ENCODE measurements at regions not wholly inside any gene's neighbourhood (a gene's known extent, or its start where the extent isn't known, plus 50 kb on each side); places are given as distances from the start of the nearest gene placed in this dataset.

- TF ChIP-seq CTCF (IDR thresholded peaks at IDR 0.05) (no peak), POLR2A (IDR thresholded peaks at IDR 0.05) (no peak)
- no peak overlapping the region for H3K27ac ChIP-seq
- H3K9me3 ChIP-seq: no peaks in the 10 kb centered on the region
- H3K27me3 ChIP-seq: no peaks in the 10 kb centered on the region
- no peak for DNase-seq
- no peaks in the 10 kb centered on the region for H3K36me3 ChIP-seq
- H3K4me1 ChIP-seq: peaks cover 4 to 44% (median 26%) of the 10 kb centered on the region in 3 donors
- intact Hi-C loops (cut with DNase I): no loop called here
- WGBS, 2 donors: 65 to 72% methylated on average over 5 of the region's 5 CpGs
- no peak overlapping the region for H3K4me3 ChIP-seq
Measured at GRCh38 chr11:122178795-122179194, 62.8 kb upstream of the BLID start.

GRCh38 chr11:122177238-122177637 lies 61.2 kb upstream of the BLID start:
- Histone ChIP-seq H3K9me3 (no peaks in the 10 kb centered on the region), H3K36me3 (no peaks in the 10 kb centered on the region), H3K27ac (no peak overlapping the region), H3K27me3 (no peaks in the 10 kb centered on the region), H3K4me3 (no peak overlapping the region), H3K4me1 (peaks cover 4 to 44% (median 26%) of the 10 kb centered on the region in 3 donors)
- whole genome bisulfite sequencing, 2 donors: 67 to 88% methylated on average over 1 of the region's 1 CpG
- DNase-seq: no peak
- intact Hi-C loops (cut with DNase I): no loop called here
- TF ChIP-seq POLR2A (IDR thresholded peaks at IDR 0.05) (no peak), CTCF (IDR thresholded peaks at IDR 0.05) (no peak)

- Histone ChIP-seq H3K27ac (no peak overlapping the region), H3K4me1 (peaks cover 4 to 39% (median 26%) of the 10 kb centered on the region in 3 donors), H3K36me3 (no peaks in the 10 kb centered on the region), H3K9me3 (no peaks in the 10 kb centered on the region), H3K27me3 (no peaks in the 10 kb centered on the region), H3K4me3 (no peak overlapping the region)
- no peak for DNase-seq
- intact Hi-C loops (cut with DNase I): no loop called here
- 31 to 42% methylated on average over 2 to 3 of the region's 3 CpGs for WGBS, 2 donors
- TF ChIP-seq CTCF (IDR thresholded peaks at IDR 0.05): no peak
- no peak for TF ChIP-seq POLR2A (IDR thresholded peaks at IDR 0.05)
Measured at GRCh38 chr11:122176651-122177050, 60.6 kb upstream of the BLID start.

GRCh38 chr11:122175306-122175705 lies 59.3 kb upstream of the BLID start:
- TF ChIP-seq CTCF (IDR thresholded peaks at IDR 0.05) (no peak), POLR2A (IDR thresholded peaks at IDR 0.05) (no peak)
- Histone ChIP-seq H3K4me3 (no peak overlapping the region), H3K4me1 (peaks cover 4 to 26% (median 15%) of the 10 kb centered on the region in 3 donors), H3K36me3 (no peaks in the 10 kb centered on the region), H3K27ac (no peak overlapping the region), H3K9me3 (no peaks in the 10 kb centered on the region), H3K27me3 (no peaks in the 10 kb centered on the region)
- intact Hi-C loops (cut with DNase I): no loop called here
- whole genome bisulfite sequencing, 2 donors: 86 to 90% methylated on average over 3 of the region's 3 CpGs
- DNase-seq: no peak

GRCh38 chr11:122173587-122173986 lies 57.6 kb upstream of the BLID start:
- 82 to 86% methylated on average over 4 of the region's 4 CpGs for WGBS, 2 donors
- peaks cover 0 to 9% (median 0%) of the 10 kb centered on the region in 3 donors for H3K4me1 ChIP-seq
- H3K9me3 ChIP-seq: no peaks in the 10 kb centered on the region
- no peaks in the 10 kb centered on the region for H3K36me3 ChIP-seq
- no peak for TF ChIP-seq POLR2A (IDR thresholded peaks at IDR 0.05)
- TF ChIP-seq CTCF (IDR thresholded peaks at IDR 0.05): no peak
- no peak overlapping the region for H3K4me3 ChIP-seq
- DNase-seq: no peak
- no peaks in the 10 kb centered on the region for H3K27me3 ChIP-seq
- intact Hi-C loops (cut with DNase I): no loop called here
- no peak overlapping the region for H3K27ac ChIP-seq
